HepG2 (cell line): ENCODE measurements at regions not wholly inside any gene's neighbourhood (a gene's known extent, or its start where the extent isn't known, plus 50 kb on each side); places are given as distances from the start of the nearest gene placed in this dataset.

Experiments
- ATAC-seq: fragments of 200-7000 bp; cut with Tn5 transposase; 3 replicates; pipeline ENCODE4 v1.9.1; 2020; ENCODE audit warnings: mild to moderate bottlenecking, moderate library complexity
- BruUV-seq: library from RNA; stranded (reverse); fragments of 400-500 nt; replicated peaks from 2 replicates; lab custom pipeline; 2021; lab: Mats Ljungman, UMichigan
- CTCF ChIA-PET: fragments of 300-600 bp; formaldehyde crosslinking; extraction: SDS; loops from one replicate; lab custom pipeline; 2021; ENCODE audit warnings: low total read pairs, inconsistent platforms, low intra/inter-chr PET ratio; lab: Yijun Ruan, JAX
- POLR2A ChIA-PET: fragments of 350-600 bp; sonication (Branson Sonifier 250); formaldehyde crosslinking; loops from one replicate; lab custom pipeline; 2020; ENCODE audit warnings: antibody characterized with exemption, inconsistent platforms; lab: Yijun Ruan, JAX
- DNase-seq: peaks from one replicate; pipeline ENCODE4 v3.0.0-alpha.2; 2015; ENCODE audit warnings: low spot score
- FAIRE-seq: peaks from 3 replicates; lab custom pipeline; 2011; peaks lifted over from hg19 to GRCh38; lab: Jason Lieb, UNC
- H2AFZ ChIP-seq: one replicate; pipeline ENCODE4 v1.6.1; 2011; ENCODE audit warnings: low read length, inconsistent platforms
- H3K27ac ChIP-seq: fragments of 300-600 bp; 3 replicates; pipeline ENCODE4 v1.8.0; 2011; ENCODE audit warnings: mixed run types, mild to moderate bottlenecking, mixed read lengths, low read length, inconsistent platforms; ENCODE audit not compliant: insufficient read depth; ENCODE audit errors: extremely low read length
- H3K27me3 ChIP-seq, 2 experiments: fragments of 200-600 bp in 1 of 2; 2 replicates in 1 of 2; 3 replicates in 1 of 2; pipeline versions ENCODE4 v1.6.0 to v1.8.0; 2011; ENCODE audit warnings: low read length in 2 of 2, mild to moderate bottlenecking in 2 of 2, moderate library complexity in 2 of 2, inconsistent platforms in 1 of 2; ENCODE audit not compliant: insufficient read depth in 2 of 2, control insufficient read depth in 1 of 2
- H3K36me3 ChIP-seq, 2 experiments: fragments of 200-600 bp in 1 of 2; replicated peaks in 1 of 2; 2 replicates in 1 of 2; 3 replicates in 1 of 2; pipeline versions ENCODE4 v1.5.1 to v1.8.0; 2011; ENCODE audit warnings: low read length in 2 of 2, inconsistent platforms in 1 of 2; ENCODE audit not compliant: insufficient read depth in 2 of 2, control insufficient read depth in 1 of 2
- H3K4me1 ChIP-seq: 2 replicates; pipeline ENCODE4 v1.5.1; 2012; ENCODE audit warnings: low read length, inconsistent platforms; ENCODE audit not compliant: insufficient read depth
- H3K4me2 ChIP-seq: 2 replicates; pipeline ENCODE4 v1.6.0; 2011; ENCODE audit warnings: low read depth, low read length, inconsistent platforms
- H3K4me3 ChIP-seq, 3 experiments: fragments of 200-600 bp in 1 of 3; sonication (generic), shearing (Covaris generic) in 1 of 3; replicated peaks in 1 of 3; 2 replicates each; pipeline ENCODE4 v1.5.1; 2011 to 2016; ENCODE audit warnings: low read length in 3 of 3, inconsistent platforms in 2 of 3, low read depth in 2 of 3, mild to moderate bottlenecking in 2 of 3, control low read depth in 1 of 3, mixed read lengths in 1 of 3; ENCODE audit not compliant: insufficient read depth in 1 of 3
- H3K79me2 ChIP-seq: one replicate; pipeline ENCODE4 v1.6.1; 2011; ENCODE audit warnings: low read length, inconsistent platforms; ENCODE audit not compliant: insufficient read depth
- H3K9ac ChIP-seq: 2 replicates; pipeline ENCODE4 v1.6.0; 2011; ENCODE audit warnings: mild to moderate bottlenecking, low read depth, low read length, inconsistent platforms; ENCODE audit not compliant: insufficient read depth
- H3K9me3 ChIP-seq: 2 replicates; pipeline ENCODE4 v1.5.1; 2012; ENCODE audit warnings: mild to moderate bottlenecking, low read length
- H4K20me1 ChIP-seq: 2 replicates; pipeline ENCODE4 v1.6.0; 2011; ENCODE audit warnings: inconsistent platforms, mild to moderate bottlenecking, low read length, moderate library complexity; ENCODE audit not compliant: insufficient read depth
- AGO1 ChIP-seq: fragments of 200-400 bp; formaldehyde crosslinking; IDR thresholded peaks from 2 replicates; pipeline ENCODE4 v1.6.1; 2017; ENCODE audit warnings: mild to moderate bottlenecking, low read depth, low read length, moderate library complexity; ENCODE audit not compliant: poor library complexity, severe bottlenecking
- CBX5 ChIP-seq: sonication (generic); formaldehyde crosslinking; IDR thresholded peaks from 2 replicates; pipeline ENCODE4 v1.4.0; 2020; ENCODE audit warnings: missing genetic modification reagents, borderline replicate concordance
- ESRRA ChIP-seq: sonication (generic); formaldehyde crosslinking; IDR thresholded peaks from 2 replicates; pipeline ENCODE4 v1.5.1; 2020; ENCODE audit warnings: mild to moderate bottlenecking, low read depth, missing genetic modification reagents
- LCORL ChIP-seq, 2 experiments: fragments of 450-650 bp in 1 of 2; sonication (generic) in 1 of 2; formaldehyde crosslinking in 1 of 2; IDR thresholded peaks; 2 replicates each; pipeline versions ENCODE4 v1.5.0 to v1.6.1; 2017 to 2020; ENCODE audit warnings: antibody characterized with exemption in 1 of 2, missing genetic modification reagents in 1 of 2
- MBD4 ChIP-seq: IDR thresholded peaks from 2 replicates; pipeline ENCODE4 v1.6.1; 2012; ENCODE audit warnings: low read length, inconsistent platforms, borderline replicate concordance
- MZF1 ChIP-seq: sonication (generic); formaldehyde crosslinking; IDR thresholded peaks from 2 replicates; pipeline ENCODE4 v1.8.1; 2023; ENCODE audit warnings: mild to moderate bottlenecking, missing genetic modification reagents, borderline replicate concordance
- NBN ChIP-seq: fragments of 450-650 bp; conservative IDR thresholded peaks from 2 replicates; pipeline ENCODE4 v1.6.1; 2017
- PRDM4 ChIP-seq: sonication (generic); formaldehyde crosslinking; IDR thresholded peaks from 2 replicates; pipeline ENCODE4 v1.9.0; 2021; ENCODE audit warnings: missing genetic modification reagents, borderline replicate concordance
- RAD51 ChIP-seq: fragments of 450-650 bp; IDR thresholded peaks from 2 replicates; pipeline ENCODE4 v1.6.1; 2016; ENCODE audit warnings: borderline replicate concordance
- THAP8 ChIP-seq: sonication (generic); formaldehyde crosslinking; IDR thresholded peaks from 2 replicates; pipeline ENCODE4 v1.5.1; 2020; ENCODE audit warnings: missing genetic modification reagents, mild to moderate bottlenecking, borderline replicate concordance
- ZFP36L1 ChIP-seq: sonication (generic); formaldehyde crosslinking; IDR thresholded peaks from 2 replicates; pipeline ENCODE4 v1.8.0; 2022; ENCODE audit warnings: mild to moderate bottlenecking, missing genetic modification reagents, moderate library complexity
- ZNF644 ChIP-seq: IDR thresholded peaks from 2 replicates; pipeline ENCODE4 v1.6.1; 2016; ENCODE audit warnings: low read depth
- ZSCAN25 ChIP-seq: sonication (generic); formaldehyde crosslinking; IDR thresholded peaks from 2 replicates; pipeline ENCODE4 v1.8.0; 2022; ENCODE audit warnings: mild to moderate bottlenecking, missing genetic modification reagents
- ZSCAN31 ChIP-seq: sonication (generic); formaldehyde crosslinking; IDR thresholded peaks from 2 replicates; pipeline ENCODE4 v1.5.0; 2020; ENCODE audit warnings: low read depth, mild to moderate bottlenecking, missing genetic modification reagents
- WGBS: methylation state at CpG from one replicate; pipeline ENCODE4 v1.1.6; 2017; ENCODE audit warnings: low lambda C conversion rate; 5-methylcytosine and 5-hydroxymethylcytosine counted together
- in situ Hi-C: cut with HindIII; loops from 2 replicates; pipeline ENCODE4 v1.10.0; 2017; ENCODE audit warnings: low pct_unique_long_range_greater_than_20kb; ENCODE audit not compliant: extremely low pct_ligation_motif_present
- intact Hi-C: fragments of 100-400 bp; cut with micrococcal nuclease; formaldehyde crosslinking; loops from one replicate; pipeline ENCODE4 v1.10.0; 2022; ENCODE audit not compliant: unreplicated experiment

DNA sequence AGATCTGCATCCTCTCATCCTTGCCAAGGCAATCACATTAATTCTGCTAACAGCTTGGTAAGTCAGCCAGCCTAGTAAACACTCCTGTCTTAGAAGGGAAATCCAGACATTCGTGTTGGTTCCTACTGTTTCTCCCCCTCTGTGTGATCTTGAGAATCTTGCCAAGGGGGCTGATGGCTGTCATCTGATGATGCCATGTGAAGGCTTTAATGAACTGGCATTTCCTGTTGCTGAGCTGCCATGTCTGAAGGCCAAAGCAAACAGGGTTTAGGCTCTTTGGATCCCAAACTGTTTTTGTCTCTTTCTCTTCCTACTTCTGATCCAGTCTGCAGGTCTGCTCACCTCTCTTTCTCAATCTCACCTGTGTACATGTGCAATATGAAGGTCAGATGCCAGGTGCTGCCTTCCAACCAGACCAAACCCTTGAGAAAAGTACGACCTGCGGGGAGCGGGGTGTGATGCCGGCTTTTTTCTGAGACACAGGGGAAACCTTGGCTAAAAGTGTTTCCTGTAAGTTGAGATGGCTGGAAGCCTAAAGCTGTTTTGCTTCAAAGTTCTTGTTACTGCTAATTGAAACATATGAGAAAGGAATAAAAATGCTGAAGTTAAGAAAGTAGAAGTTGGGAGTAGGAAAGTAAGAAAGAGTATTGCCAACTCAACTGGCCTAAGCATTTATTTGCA, 532.9 kb downstream of the ANKRD50 start:
- Histone ChIP-seq H3K4me2 (no peak overlapping the region), H2AFZ (no peak overlapping the region), H3K27ac (no peak overlapping the region), H3K79me2 (no peaks in the 10 kb centered on the region), H3K9ac (no peak overlapping the region), H4K20me1 (no peaks in the 10 kb centered on the region), H3K4me1 (no peaks in the 10 kb centered on the region), H3K36me3 (no peaks in the 10 kb centered on the region), H3K9me3 (no peaks in the 10 kb centered on the region), H3K4me3 (no peak overlapping the region), H3K27me3 (no peaks in the 10 kb centered on the region)
- in situ Hi-C loops: no loop called here
- BruUV-seq: no TSS peak
- no peak for ATAC-seq
- no peak for TF ChIP-seq MBD4
- TF ChIP-seq RAD51: no peak
- TF ChIP-seq LCORL (IDR thresholded peaks at IDR 0.05): no peak
- no peak for TF ChIP-seq LCORL (CRISPR knock-in tag; IDR thresholded peaks at IDR 0.05)
- TF ChIP-seq THAP8 (CRISPR knock-in tag): no peak
- TF ChIP-seq CBX5: no peak
- TF ChIP-seq ZSCAN25 (CRISPR knock-in tag): no peak
- TF ChIP-seq ESRRA (CRISPR knock-in tag): no peak
- TF ChIP-seq AGO1: no peak
- TF ChIP-seq ZNF644 (CRISPR knock-in tag): no peak
- no peak for TF ChIP-seq NBN
- TF ChIP-seq ZFP36L1 (CRISPR knock-in tag): no peak
- no peak for TF ChIP-seq MZF1 (CRISPR knock-in tag)
- TF ChIP-seq PRDM4: no peak
- no peak for TF ChIP-seq ZSCAN31
- POLR2A ChIA-PET: no interaction called here
- no peak for DNase-seq
- FAIRE-seq: no peak
- CTCF ChIA-PET: no interaction called here
- 0% methylated on average over 5 of the region's 5 CpGs for WGBS
- intact Hi-C loops: no loop called here
